ENCODE measurements at regions not wholly inside any gene's neighbourhood (a gene's known extent, or its start where the extent isn't known, plus 50 kb on each side); places are given as distances from the start of the nearest gene placed in this dataset.

DNA sequence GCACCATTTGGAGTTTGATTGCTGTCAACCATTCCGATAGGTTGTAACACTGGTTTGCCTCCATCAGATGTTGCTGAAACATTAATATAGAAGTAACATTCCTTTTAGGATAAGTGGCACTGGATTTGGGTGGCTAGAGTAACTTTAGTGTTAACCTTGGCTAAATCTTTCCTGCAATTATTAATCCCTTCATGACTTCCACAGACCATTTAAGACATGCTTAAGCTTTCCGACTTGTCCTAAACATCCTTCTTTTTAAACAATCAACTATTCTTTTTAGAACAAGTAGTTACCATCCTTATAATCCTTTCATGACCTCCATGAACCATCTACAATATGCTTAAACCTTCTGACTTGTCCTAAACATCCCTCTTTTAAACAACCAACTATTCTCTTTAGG is 465.5 kb downstream of the DCDC2C start:
- no peaks in the 10 kb centered on the region for H3K36me3 ChIP-seq (ENCODE audit: control insufficient read depth, low read length)
- H3K4me2 ChIP-seq (ENCODE audit: low read length), result no peak overlapping the region
- H3K27ac ChIP-seq (ENCODE audit: low read depth, low read length), result no peak overlapping the region
- H4K20me1 ChIP-seq (ENCODE audit: control insufficient read depth, insufficient read depth, low read depth, low read length), result no peaks in the 10 kb centered on the region
- H3K4me1 ChIP-seq (ENCODE audit: control insufficient read depth, low read length), result no peaks in the 10 kb centered on the region
- no peaks in the 10 kb centered on the region for H3K9me2 ChIP-seq (replicated peaks; ENCODE audit: control insufficient read depth, low read length)
- no peaks in the 10 kb centered on the region for H3K27me3 ChIP-seq (ENCODE audit: control insufficient read depth, low read length)
- no peaks in the 10 kb centered on the region for H3K9me3 ChIP-seq (ENCODE audit: control insufficient read depth, insufficient read depth, low read length)
- H3K4me3 ChIP-seq (ENCODE audit: low read length), result no peak overlapping the region
- no peaks in the 10 kb centered on the region for H3K79me2 ChIP-seq (ENCODE audit: control insufficient read depth, low read length)
- no peaks in the 10 kb centered on the region for H3F3A ChIP-seq (ENCODE audit: control insufficient read depth, insufficient read depth)
- TF ChIP-seq, protein P1, sequence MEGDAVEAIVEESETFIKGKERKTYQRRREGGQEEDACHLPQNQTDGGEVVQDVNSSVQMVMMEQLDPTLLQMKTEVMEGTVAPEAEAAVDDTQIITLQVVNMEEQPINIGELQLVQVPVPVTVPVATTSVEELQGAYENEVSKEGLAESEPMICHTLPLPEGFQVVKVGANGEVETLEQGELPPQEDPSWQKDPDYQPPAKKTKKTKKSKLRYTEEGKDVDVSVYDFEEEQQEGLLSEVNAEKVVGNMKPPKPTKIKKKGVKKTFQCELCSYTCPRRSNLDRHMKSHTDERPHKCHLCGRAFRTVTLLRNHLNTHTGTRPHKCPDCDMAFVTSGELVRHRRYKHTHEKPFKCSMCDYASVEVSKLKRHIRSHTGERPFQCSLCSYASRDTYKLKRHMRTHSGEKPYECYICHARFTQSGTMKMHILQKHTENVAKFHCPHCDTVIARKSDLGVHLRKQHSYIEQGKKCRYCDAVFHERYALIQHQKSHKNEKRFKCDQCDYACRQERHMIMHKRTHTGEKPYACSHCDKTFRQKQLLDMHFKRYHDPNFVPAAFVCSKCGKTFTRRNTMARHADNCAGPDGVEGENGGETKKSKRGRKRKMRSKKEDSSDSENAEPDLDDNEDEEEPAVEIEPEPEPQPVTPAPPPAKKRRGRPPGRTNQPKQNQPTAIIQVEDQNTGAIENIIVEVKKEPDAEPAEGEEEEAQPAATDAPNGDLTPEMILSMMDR (IDR thresholded peaks at IDR 0.05; ENCODE audit: low read depth, low read length, poor library complexity, severe bottlenecking), result no peak
- TF ChIP-seq EZH2phosphoT487 (IDR thresholded peaks at IDR 0.05; ENCODE audit: borderline replicate concordance, low read length), result no peak

- no peaks in the 10 kb centered on the region for H3K79me2 ChIP-seq (ENCODE audit: control insufficient read depth, low read length)
- no peaks in the 10 kb centered on the region for H3K36me3 ChIP-seq (ENCODE audit: control insufficient read depth, low read length)
- TF ChIP-seq EZH2phosphoT487 (IDR thresholded peaks at IDR 0.05; ENCODE audit: borderline replicate concordance, low read length), result no peak
- TF ChIP-seq, protein P1 (IDR thresholded peaks at IDR 0.05; ENCODE audit: low read depth, low read length, poor library complexity, severe bottlenecking), result no peak
- no peak overlapping the region for H3K4me3 ChIP-seq (ENCODE audit: low read length)
- H3K27me3 ChIP-seq (ENCODE audit: control insufficient read depth, low read length), result no peaks in the 10 kb centered on the region
- no peak overlapping the region for H3K27ac ChIP-seq (ENCODE audit: low read depth, low read length)
- no peaks in the 10 kb centered on the region for H4K20me1 ChIP-seq (ENCODE audit: control insufficient read depth, insufficient read depth, low read depth, low read length)
- H3K4me2 ChIP-seq (ENCODE audit: low read length), result no peak overlapping the region
- no peaks in the 10 kb centered on the region for H3K4me1 ChIP-seq (ENCODE audit: control insufficient read depth, low read length)
- no peaks in the 10 kb centered on the region for H3K9me2 ChIP-seq (replicated peaks; ENCODE audit: control insufficient read depth, low read length)
- H3K9me3 ChIP-seq (ENCODE audit: control insufficient read depth, insufficient read depth, low read length), result no peaks in the 10 kb centered on the region; the same call in 1 of the 2 replicates
- H3F3A ChIP-seq (ENCODE audit: control insufficient read depth, insufficient read depth), result no peaks in the 10 kb centered on the region
These were observed 471.4 kb downstream of the DCDC2C start for GRCh38 chr2:4174796-4175195.

- H3K9me3 ChIP-seq (ENCODE audit: control insufficient read depth, insufficient read depth, low read length), result no peaks in the 10 kb centered on the region; the same call in 1 of the 2 replicates
- no peaks in the 10 kb centered on the region for H3K79me2 ChIP-seq (ENCODE audit: control insufficient read depth, low read length)
- H3K27ac ChIP-seq (ENCODE audit: low read depth, low read length), result no peak overlapping the region
These were observed 472.0 kb downstream of the DCDC2C start for GRCh38 chr2:4175343-4175742.

More at GRCh38 chr2:4175343-4175742, 472.0 kb downstream of the DCDC2C start:
- Histone ChIP-seq H3K4me2 (ENCODE audit: low read length) (no peak overlapping the region), H3F3A (ENCODE audit: control insufficient read depth, insufficient read depth) (no peaks in the 10 kb centered on the region), H3K9me2 (replicated peaks; ENCODE audit: control insufficient read depth, low read length) (no peaks in the 10 kb centered on the region), H3K4me3 (ENCODE audit: low read length) (no peak overlapping the region), H3K4me1 (ENCODE audit: control insufficient read depth, low read length) (no peaks in the 10 kb centered on the region), H4K20me1 (ENCODE audit: control insufficient read depth, insufficient read depth, low read depth, low read length) (no peaks in the 10 kb centered on the region), H3K27me3 (ENCODE audit: control insufficient read depth, low read length) (no peaks in the 10 kb centered on the region), H3K36me3 (ENCODE audit: control insufficient read depth, low read length) (no peaks in the 10 kb centered on the region)
- TF ChIP-seq EZH2phosphoT487 (IDR thresholded peaks at IDR 0.05; ENCODE audit: borderline replicate concordance, low read length), result no peak
- TF ChIP-seq, protein P1 (IDR thresholded peaks at IDR 0.05; ENCODE audit: low read depth, low read length, poor library complexity, severe bottlenecking), result no peak
